ENCODE measurements at regions not wholly inside any gene's neighbourhood (a gene's known extent, or its start where the extent isn't known, plus 50 kb on each side); places are given as distances from the start of the nearest gene placed in this dataset.

GRCh38 chr2:217563565-217563964 is 439.2 kb downstream of the TNS1 start:
- no peak for TF ChIP-seq POLR2A (IDR thresholded peaks at IDR 0.05)
- TF ChIP-seq, protein P1, sequence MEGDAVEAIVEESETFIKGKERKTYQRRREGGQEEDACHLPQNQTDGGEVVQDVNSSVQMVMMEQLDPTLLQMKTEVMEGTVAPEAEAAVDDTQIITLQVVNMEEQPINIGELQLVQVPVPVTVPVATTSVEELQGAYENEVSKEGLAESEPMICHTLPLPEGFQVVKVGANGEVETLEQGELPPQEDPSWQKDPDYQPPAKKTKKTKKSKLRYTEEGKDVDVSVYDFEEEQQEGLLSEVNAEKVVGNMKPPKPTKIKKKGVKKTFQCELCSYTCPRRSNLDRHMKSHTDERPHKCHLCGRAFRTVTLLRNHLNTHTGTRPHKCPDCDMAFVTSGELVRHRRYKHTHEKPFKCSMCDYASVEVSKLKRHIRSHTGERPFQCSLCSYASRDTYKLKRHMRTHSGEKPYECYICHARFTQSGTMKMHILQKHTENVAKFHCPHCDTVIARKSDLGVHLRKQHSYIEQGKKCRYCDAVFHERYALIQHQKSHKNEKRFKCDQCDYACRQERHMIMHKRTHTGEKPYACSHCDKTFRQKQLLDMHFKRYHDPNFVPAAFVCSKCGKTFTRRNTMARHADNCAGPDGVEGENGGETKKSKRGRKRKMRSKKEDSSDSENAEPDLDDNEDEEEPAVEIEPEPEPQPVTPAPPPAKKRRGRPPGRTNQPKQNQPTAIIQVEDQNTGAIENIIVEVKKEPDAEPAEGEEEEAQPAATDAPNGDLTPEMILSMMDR (IDR thresholded peaks at IDR 0.05): no peak
- no peak for TF ChIP-seq POLR2AphosphoS5 (IDR thresholded peaks at IDR 0.05)

All from prostate gland (tissue), 2 donors.